GM19452 (cell line): ENCODE measurements at regions not wholly inside any gene's neighbourhood (a gene's known extent, or its start where the extent isn't known, plus 50 kb on each side); places are given as distances from the start of the nearest gene placed in this dataset.
"Not testable (repeated sequence)": the region's sequence is repeated elsewhere in the genome, so short reads cannot be mapped to it uniquely, and the experiment has no call there.

Experiments
- ATAC-seq: cut with Tn5 transposase; IDR thresholded peaks from one replicate; pipeline ENCODE4 v1.9.1; 2021; ENCODE audit not compliant: unreplicated experiment

- no peak for ATAC-seq
These were observed 156.1 kb upstream of the SRD5A2 start for GRCh38 chr2:31736695-31737454.

- ATAC-seq: no peak
These were observed 155.0 kb upstream of the SRD5A2 start for GRCh38 chr2:31735716-31736115.

- no peak for ATAC-seq
These were observed 148.8 kb upstream of the SRD5A2 start for GRCh38 chr2:31729442-31730092.

GRCh38 chr2:31729065-31729439 lies 148.3 kb upstream of the SRD5A2 start:
- no peak for ATAC-seq

GRCh38 chr2:31728406-31729064 lies 147.8 kb upstream of the SRD5A2 start:
- no peak for ATAC-seq

GRCh38 chr2:31726457-31726856 lies 145.7 kb upstream of the SRD5A2 start:
- no peak for ATAC-seq

- ATAC-seq: no peak
These were observed 144.7 kb upstream of the SRD5A2 start for GRCh38 chr2:31725444-31725843.

GRCh38 chr2:31711737-31712136 lies 131.0 kb upstream of the SRD5A2 start:
- ATAC-seq: no peak

GRCh38 chr2:31710121-31710520 lies 129.4 kb upstream of the SRD5A2 start:
- no peak for ATAC-seq

GRCh38 chr2:31707992-31708391 lies 127.3 kb upstream of the SRD5A2 start:
- ATAC-seq: no peak

- ATAC-seq: no peak
These were observed 123.9 kb upstream of the SRD5A2 start for GRCh38 chr2:31704561-31705212.

GRCh38 chr2:31703253-31703652 lies 122.5 kb upstream of the SRD5A2 start:
- ATAC-seq: no peak

GRCh38 chr2:31698722-31699121 lies 118.0 kb upstream of the SRD5A2 start:
- ATAC-seq: no peak

- ATAC-seq: no peak
These were observed 115.3 kb upstream of the SRD5A2 start for GRCh38 chr2:31696068-31696467.

- ATAC-seq: no peak
These were observed 113.7 kb upstream of the SRD5A2 start for GRCh38 chr2:31694444-31694843.

GRCh38 chr2:31693882-31694281 lies 113.1 kb upstream of the SRD5A2 start:
- ATAC-seq: no peak

- no peak for ATAC-seq
These were observed 107.5 kb upstream of the SRD5A2 start for GRCh38 chr2:31688282-31688681.

- ATAC-seq: not testable (repeated sequence)
These were observed 102.8 kb upstream of the SRD5A2 start for GRCh38 chr2:31683506-31683905.

GRCh38 chr2:31675485-31675901 lies 94.8 kb upstream of the SRD5A2 start:
- no peak for ATAC-seq

GRCh38 chr2:31674446-31674845 lies 93.7 kb upstream of the SRD5A2 start:
- no peak for ATAC-seq

GRCh38 chr2:31666878-31667277 lies 86.1 kb upstream of the SRD5A2 start:
- no peak for ATAC-seq
